A549 (cell line): ENCODE measurements at regions not wholly inside any gene's neighbourhood (a gene's known extent, or its start where the extent isn't known, plus 50 kb on each side); places are given as distances from the start of the nearest gene placed in this dataset.

Experiments
- ATAC-seq, 2 experiments: fragments of 200-7000 bp in 1 of 2; fragments of >200 bp in 1 of 2; cut with Nextera tagmentation in 1 of 2; cut with Tn5 transposase in 1 of 2; 3 replicates each; pipeline versions ENCODE4 v1.8.0 to v1.9.1; 2018 to 2020; ENCODE audit warnings: mild to moderate bottlenecking in 1 of 2, moderate library complexity in 1 of 2
- CTCF ChIA-PET: fragments of 300-600 bp; sonication (Branson Sonifier 250); formaldehyde crosslinking; extraction: SDS; loops from one replicate; lab custom pipeline; 2021; ENCODE audit warnings: antibody characterized with exemption, inconsistent platforms; lab: Yijun Ruan, JAX
- POLR2A ChIA-PET: fragments of 350-600 bp; formaldehyde crosslinking; extraction: SDS; loops from one replicate; lab custom pipeline; 2021; ENCODE audit warnings: antibody characterized with exemption, inconsistent platforms; lab: Yijun Ruan, JAX
- DNase-seq, 2 experiments: peaks; one replicate each; pipeline versions ENCODE4 v3.0.0 to v3.0.0-alpha.2; 2011 to 2016; ENCODE audit warnings: low read depth in 1 of 2, low spot score in 1 of 2
- FAIRE-seq: peaks from 2 replicates; lab custom pipeline; 2011; peaks lifted over from hg19 to GRCh38; lab: Jason Lieb, UNC
- H3K27ac ChIP-seq, 2 experiments: fragments of >200 bp; sonication (Bioruptor Twin); formaldehyde crosslinking; 3 replicates each; pipeline ENCODE4 v1.5.1; 2016 to 2017
- H3K4me1 ChIP-seq: fragments of >200 bp; sonication (Bioruptor Twin); formaldehyde crosslinking; 3 replicates; pipeline ENCODE4 v1.6.1; 2016
- H3K4me2 ChIP-seq: fragments of >200 bp; sonication (Bioruptor Twin); formaldehyde crosslinking; 3 replicates; pipeline ENCODE4 v1.6.1; 2016
- H3K4me3 ChIP-seq: fragments of >200 bp; sonication (Bioruptor Twin); formaldehyde crosslinking; 3 replicates; pipeline ENCODE4 v1.5.1; 2016
- H3K9me3 ChIP-seq: fragments of >200 bp; sonication (Bioruptor Twin); formaldehyde crosslinking; 3 replicates; pipeline ENCODE4 v1.6.1; 2016
- CEBPB ChIP-seq, 2 experiments: fragments of >200 bp in 1 of 2; sonication (Bioruptor Twin) in 1 of 2; formaldehyde crosslinking in 1 of 2; IDR thresholded peaks; 2 replicates each; pipeline ENCODE4 v1.6.1; 2012 to 2016
- CHD2 ChIP-seq: fragments of 150-350 bp; IDR thresholded peaks from 2 replicates; pipeline ENCODE4 v1.6.1; 2014; ENCODE audit warnings: low read length; ENCODE audit not compliant: partially characterized antibody
- EHF ChIP-seq: fragments of 250-450 bp; sonication (Bioruptor Pico); IDR thresholded peaks from 2 replicates; pipeline ENCODE4 v1.5.0; 2020; ENCODE audit warnings: mild to moderate bottlenecking
- FOSL2 ChIP-seq, 2 experiments: fragments of 450-650 bp in 1 of 2; fragments of >200 bp in 1 of 2; sonication (Bioruptor Twin) in 1 of 2; formaldehyde crosslinking; IDR thresholded peaks; 2 replicates each; pipeline versions ENCODE4 v1.5.0 to v1.6.1; 2016 to 2020; ENCODE audit warnings: mild to moderate bottlenecking in 1 of 2, moderate library complexity in 1 of 2
- HEYL ChIP-seq: fragments of 250-450 bp; sonication (Bioruptor Pico); IDR thresholded peaks from 2 replicates; pipeline ENCODE4 v1.8.0; 2021; ENCODE audit warnings: mild to moderate bottlenecking, moderate library complexity
- HOXA7 ChIP-seq: fragments of 250-450 bp; sonication (Bioruptor Pico); IDR thresholded peaks from 2 replicates; pipeline ENCODE4 v1.5.0; 2020; ENCODE audit warnings: mild to moderate bottlenecking, moderate library complexity
- HOXB13 ChIP-seq: fragments of 250-450 bp; sonication (Bioruptor Pico); IDR thresholded peaks from 2 replicates; pipeline ENCODE4 v1.5.0; 2020; ENCODE audit warnings: low read depth, mild to moderate bottlenecking, moderate library complexity
- JUN ChIP-seq, 2 experiments: fragments of >200 bp; sonication (Bioruptor Twin); formaldehyde crosslinking; IDR thresholded peaks; 2 replicates in 1 of 2; 3 replicates in 1 of 2; pipeline ENCODE4 v1.6.1; 2016 to 2017
- MYC ChIP-seq: IDR thresholded peaks from 2 replicates; pipeline ENCODE4 v1.6.1; 2012; ENCODE audit warnings: mild to moderate bottlenecking, inconsistent platforms, low read length, improper control_type of control experiment, borderline replicate concordance
- NR3C1 ChIP-seq: fragments of >200 bp; sonication (Bioruptor Twin); formaldehyde crosslinking; IDR thresholded peaks from 3 replicates; pipeline ENCODE4 v1.6.1; 2017
- PHF8 ChIP-seq: fragments of 200-600 bp; sonication (generic); IDR thresholded peaks from 2 replicates; pipeline ENCODE4 v1.6.1; 2016; ENCODE audit warnings: low read depth, mild to moderate bottlenecking, antibody characterized with exemption, moderate library complexity, borderline replicate concordance
- POLR2A ChIP-seq: IDR thresholded peaks from 2 replicates; pipeline ENCODE4 v1.6.1; 2012; ENCODE audit warnings: mild to moderate bottlenecking, low read length
- RAD21 ChIP-seq, 2 experiments: fragments of >200 bp in 1 of 2; sonication (Bioruptor Twin) in 1 of 2; formaldehyde crosslinking in 1 of 2; IDR thresholded peaks in 1 of 2; conservative IDR thresholded peaks in 1 of 2; 2 replicates in 1 of 2; 3 replicates in 1 of 2; pipeline ENCODE4 v1.6.1; 2012 to 2018; ENCODE audit warnings: inconsistent platforms in 1 of 2
- RARB ChIP-seq: fragments of 250-450 bp; sonication (Bioruptor Pico); IDR thresholded peaks from 2 replicates; pipeline ENCODE4 v1.8.0; 2021; ENCODE audit warnings: mild to moderate bottlenecking, moderate library complexity
- RCOR1 ChIP-seq: fragments of 150-350 bp; IDR thresholded peaks from 2 replicates; pipeline ENCODE4 v1.6.1; 2014; ENCODE audit warnings: antibody characterized with exemption, low read length, low read depth
- RFX5 ChIP-seq: fragments of 450-650 bp; IDR thresholded peaks from 2 replicates; pipeline ENCODE4 v1.7.1; 2014; ENCODE audit warnings: antibody characterized with exemption, mild to moderate bottlenecking, moderate library complexity
- TFCP2L1 ChIP-seq: fragments of 250-450 bp; sonication (Bioruptor Pico); IDR thresholded peaks from 2 replicates; pipeline ENCODE4 v1.5.0; 2021; ENCODE audit warnings: mild to moderate bottlenecking
- ZC3H11A ChIP-seq: fragments of 450-650 bp; IDR thresholded peaks from 2 replicates; pipeline ENCODE4 v1.6.1; 2014; ENCODE audit warnings: antibody characterized with exemption, mild to moderate bottlenecking
- ZFP36 ChIP-seq: fragments of 450-650 bp; IDR thresholded peaks from 2 replicates; pipeline ENCODE4 v1.6.1; 2014; ENCODE audit warnings: borderline replicate concordance; ENCODE audit not compliant: partially characterized antibody
- ZNF302 ChIP-seq: fragments of 250-450 bp; sonication (Bioruptor Pico); IDR thresholded peaks from 2 replicates; pipeline ENCODE4 v1.9.0; 2021; ENCODE audit warnings: inconsistent platforms, mild to moderate bottlenecking, moderate library complexity
- WGBS: methylation state at CpG from one replicate; pipeline ENCODE4 v1.1.6; 2017; ENCODE audit errors: missing lambda C conversion rate; 5-methylcytosine and 5-hydroxymethylcytosine counted together
- TF ChIP-seq, protein P1 (sequence below): IDR thresholded peaks from 2 replicates; pipeline ENCODE4 v1.6.1; 2012; ENCODE audit warnings: low read depth, borderline replicate concordance
- TF ChIP-seq, protein P2 (sequence below): fragments of 150-350 bp; IDR thresholded peaks from 2 replicates; pipeline ENCODE4 v1.6.1; 2014; ENCODE audit warnings: low read depth, mild to moderate bottlenecking, low read length
- TF ChIP-seq, protein P3 (sequence below): fragments of 200-600 bp; sonication (generic); IDR thresholded peaks from 2 replicates; pipeline ENCODE4 v1.6.1; 2016; ENCODE audit warnings: antibody characterized with exemption, mild to moderate bottlenecking, moderate library complexity

DNA sequence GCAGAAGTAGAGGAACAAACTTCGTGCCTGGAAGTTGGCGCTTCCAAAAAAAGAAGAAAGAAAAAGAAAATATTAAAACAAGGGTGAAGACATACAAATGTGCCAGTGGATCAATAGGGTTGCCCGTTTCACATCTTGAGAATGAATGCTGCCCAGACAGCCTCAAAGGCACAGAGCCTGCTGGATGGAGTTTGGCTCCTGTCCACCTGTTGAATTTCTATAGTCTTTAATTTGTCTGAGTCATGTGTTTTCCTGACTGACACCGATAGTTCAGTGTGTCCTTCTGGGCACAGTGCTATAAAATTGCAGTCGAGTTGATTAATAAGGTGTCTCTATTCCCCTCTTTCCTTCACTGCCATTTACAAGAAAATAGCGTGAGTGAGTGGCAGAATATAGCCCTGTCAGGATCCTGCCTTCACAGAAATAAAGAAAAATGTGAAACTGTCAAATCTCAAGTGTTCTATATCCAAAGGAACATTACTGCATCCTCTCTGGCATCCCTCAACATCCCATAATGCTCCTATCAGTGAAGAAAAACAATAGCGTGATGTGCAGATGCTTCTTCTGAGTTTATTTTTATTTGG is 471.3 kb upstream of the AUTS2 start:
- Histone ChIP-seq H3K4me2 (no peak overlapping the region), H3K4me1 (no peaks in the 10 kb centered on the region), H3K9me3 (no peaks in the 10 kb centered on the region), H3K4me3 (no peak overlapping the region), H3K27ac (no peak overlapping the region)
- ATAC-seq (no peak), FAIRE-seq (no peak), DNase-seq (no peak)
- POLR2A ChIA-PET = no interaction called here
- 42% methylated on average over 7 of the region's 7 CpGs for WGBS
- CTCF ChIA-PET = interaction anchor here (1.1 kb wide), 1 partner anchor 9 kb away, joined by 3 read pairs; no protein-coding TSS in a partner anchor
- TF ChIP-seq NR3C1 (no peak), HOXA7 (CRISPR knock-in tag) (no peak), TFCP2L1 (CRISPR knock-in tag) (no peak), ZFP36 (no peak), POLR2A (no peak), FOSL2 (IDR thresholded peaks at IDR 0.05) (no peak), FOSL2 (CRISPR knock-in tag; IDR thresholded peaks at IDR 0.05) (no peak)
- TF ChIP-seq, protein P1, sequence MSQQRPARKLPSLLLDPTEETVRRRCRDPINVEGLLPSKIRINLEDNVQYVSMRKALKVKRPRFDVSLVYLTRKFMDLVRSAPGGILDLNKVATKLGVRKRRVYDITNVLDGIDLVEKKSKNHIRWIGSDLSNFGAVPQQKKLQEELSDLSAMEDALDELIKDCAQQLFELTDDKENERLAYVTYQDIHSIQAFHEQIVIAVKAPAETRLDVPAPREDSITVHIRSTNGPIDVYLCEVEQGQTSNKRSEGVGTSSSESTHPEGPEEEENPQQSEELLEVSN = no peak

DNA sequence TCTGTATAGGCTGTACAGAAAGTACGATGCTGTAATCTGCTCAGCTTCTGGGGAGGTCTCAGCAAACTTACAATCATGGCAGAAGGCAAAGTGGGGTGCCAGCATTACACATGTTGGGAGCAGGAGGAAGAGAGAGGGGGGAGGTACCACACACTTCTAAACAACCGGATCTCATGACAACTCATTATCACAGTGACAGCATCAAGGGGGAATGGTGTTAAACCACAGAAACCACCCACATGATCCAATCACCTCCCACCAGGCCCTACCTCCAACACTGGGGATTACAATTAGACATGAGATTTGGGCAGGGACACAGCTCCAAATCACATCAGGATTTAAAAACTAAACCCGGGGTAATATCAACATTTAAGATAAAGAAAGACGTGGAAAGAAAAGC is 468.8 kb upstream of the AUTS2 start:
- Histone ChIP-seq H3K4me3 (no peak overlapping the region), H3K27ac (no peak overlapping the region), H3K9me3 (no peaks in the 10 kb centered on the region), H3K4me1 (no peaks in the 10 kb centered on the region), H3K4me2 (no peak overlapping the region)
- DNase-seq = no peak
- no peak for ATAC-seq
- ChIA-PET POLR2A (no interaction called here), CTCF (interaction anchor here (0.6 kb wide), 1 partner anchor 1599 kb away, joined by 3 read pairs; no protein-coding TSS in a partner anchor)
- no peak for TF ChIP-seq ZNF302
- TF ChIP-seq ZFP36 = no peak
- no peak for TF ChIP-seq EHF (CRISPR knock-in tag)
- no peak for TF ChIP-seq RFX5
- no peak for TF ChIP-seq RCOR1
- TF ChIP-seq HEYL (CRISPR knock-in tag) = no peak
- no peak for TF ChIP-seq HOXB13 (CRISPR knock-in tag)
- TF ChIP-seq CEBPB (IDR thresholded peaks at IDR 0.05) = no peak
- TF ChIP-seq JUN (IDR thresholded peaks at IDR 0.05) = no peak
- TF ChIP-seq CHD2 = no peak
- TF ChIP-seq RAD21 (conservative IDR thresholded peaks at IDR 0.05 in 1 of 2, IDR thresholded peaks at IDR 0.05 in 1 of 2) = no peak
- TF ChIP-seq RARB (CRISPR knock-in tag) = no peak
- TF ChIP-seq MYC = no peak
- TF ChIP-seq PHF8 = no peak
- TF ChIP-seq, protein P2, sequence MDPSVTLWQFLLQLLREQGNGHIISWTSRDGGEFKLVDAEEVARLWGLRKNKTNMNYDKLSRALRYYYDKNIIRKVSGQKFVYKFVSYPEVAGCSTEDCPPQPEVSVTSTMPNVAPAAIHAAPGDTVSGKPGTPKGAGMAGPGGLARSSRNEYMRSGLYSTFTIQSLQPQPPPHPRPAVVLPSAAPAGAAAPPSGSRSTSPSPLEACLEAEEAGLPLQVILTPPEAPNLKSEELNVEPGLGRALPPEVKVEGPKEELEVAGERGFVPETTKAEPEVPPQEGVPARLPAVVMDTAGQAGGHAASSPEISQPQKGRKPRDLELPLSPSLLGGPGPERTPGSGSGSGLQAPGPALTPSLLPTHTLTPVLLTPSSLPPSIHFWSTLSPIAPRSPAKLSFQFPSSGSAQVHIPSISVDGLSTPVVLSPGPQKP = no peak
- TF ChIP-seq POLR2A = no peak
- TF ChIP-seq ZC3H11A = no peak
- TF ChIP-seq, protein P3, sequence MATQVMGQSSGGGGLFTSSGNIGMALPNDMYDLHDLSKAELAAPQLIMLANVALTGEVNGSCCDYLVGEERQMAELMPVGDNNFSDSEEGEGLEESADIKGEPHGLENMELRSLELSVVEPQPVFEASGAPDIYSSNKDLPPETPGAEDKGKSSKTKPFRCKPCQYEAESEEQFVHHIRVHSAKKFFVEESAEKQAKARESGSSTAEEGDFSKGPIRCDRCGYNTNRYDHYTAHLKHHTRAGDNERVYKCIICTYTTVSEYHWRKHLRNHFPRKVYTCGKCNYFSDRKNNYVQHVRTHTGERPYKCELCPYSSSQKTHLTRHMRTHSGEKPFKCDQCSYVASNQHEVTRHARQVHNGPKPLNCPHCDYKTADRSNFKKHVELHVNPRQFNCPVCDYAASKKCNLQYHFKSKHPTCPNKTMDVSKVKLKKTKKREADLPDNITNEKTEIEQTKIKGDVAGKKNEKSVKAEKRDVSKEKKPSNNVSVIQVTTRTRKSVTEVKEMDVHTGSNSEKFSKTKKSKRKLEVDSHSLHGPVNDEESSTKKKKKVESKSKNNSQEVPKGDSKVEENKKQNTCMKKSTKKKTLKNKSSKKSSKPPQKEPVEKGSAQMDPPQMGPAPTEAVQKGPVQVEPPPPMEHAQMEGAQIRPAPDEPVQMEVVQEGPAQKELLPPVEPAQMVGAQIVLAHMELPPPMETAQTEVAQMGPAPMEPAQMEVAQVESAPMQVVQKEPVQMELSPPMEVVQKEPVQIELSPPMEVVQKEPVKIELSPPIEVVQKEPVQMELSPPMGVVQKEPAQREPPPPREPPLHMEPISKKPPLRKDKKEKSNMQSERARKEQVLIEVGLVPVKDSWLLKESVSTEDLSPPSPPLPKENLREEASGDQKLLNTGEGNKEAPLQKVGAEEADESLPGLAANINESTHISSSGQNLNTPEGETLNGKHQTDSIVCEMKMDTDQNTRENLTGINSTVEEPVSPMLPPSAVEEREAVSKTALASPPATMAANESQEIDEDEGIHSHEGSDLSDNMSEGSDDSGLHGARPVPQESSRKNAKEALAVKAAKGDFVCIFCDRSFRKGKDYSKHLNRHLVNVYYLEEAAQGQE = no peak
- no peak for TF ChIP-seq FOSL2 (IDR thresholded peaks at IDR 0.05)
- TF ChIP-seq FOSL2 (CRISPR knock-in tag; IDR thresholded peaks at IDR 0.05) = no peak
- WGBS = 23% methylated on average over 4 of the region's 4 CpGs
- no peak for FAIRE-seq
